Effector CD4-positive, alpha-beta T cell (primary cell): ENCODE measurements at regions not wholly inside any gene's neighbourhood (a gene's known extent, or its start where the extent isn't known, plus 50 kb on each side); places are given as distances from the start of the nearest gene placed in this dataset.

Experiments
- DNase-seq: peaks from one replicate; pipeline ENCODE4 v3.0.0-alpha.2; 2020

- no peak for DNase-seq
These were observed 254.7 kb upstream of the KLHL1 start for GRCh38 chr13:70362820-70363570.

DNA sequence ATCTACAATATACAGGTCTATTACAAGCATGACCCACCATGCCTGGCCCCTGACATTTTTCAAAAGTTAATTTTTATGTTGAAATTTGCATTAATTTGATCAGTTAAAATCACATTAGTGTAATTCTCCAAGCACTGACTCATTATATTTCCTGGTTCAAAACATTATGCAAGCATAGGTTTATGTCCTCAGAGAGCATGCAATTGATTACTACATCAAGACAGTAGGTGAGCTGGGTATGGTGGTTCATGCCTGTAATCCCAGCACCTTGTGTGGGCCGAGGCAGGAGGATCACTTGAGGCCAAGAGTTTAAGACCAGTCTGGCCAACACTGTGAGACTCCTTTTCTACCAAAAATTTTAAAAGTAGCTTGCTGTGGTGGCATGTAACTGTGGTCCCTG, 248.8 kb upstream of the KLHL1 start:
- no peak for DNase-seq

DNA sequence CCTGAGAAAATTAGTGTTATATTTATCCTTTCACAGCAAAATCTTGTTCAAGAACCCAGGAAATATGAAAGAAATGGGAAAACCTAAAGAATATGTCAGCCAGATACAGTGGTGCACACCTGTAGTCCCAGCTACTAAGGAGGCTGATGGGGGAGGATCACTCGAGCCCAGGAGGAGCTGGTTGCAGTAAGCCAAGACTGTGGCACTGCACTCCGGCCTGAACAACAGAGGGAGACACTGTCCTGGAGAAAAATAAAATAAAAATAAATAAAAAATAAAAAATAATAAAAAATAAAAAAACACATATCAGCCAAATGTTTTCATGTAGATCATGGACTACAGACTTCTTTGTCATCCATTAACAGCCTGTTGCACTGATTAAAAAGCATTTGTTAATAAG, 244.8 kb upstream of the KLHL1 start:
- no peak for DNase-seq

- DNase-seq: no peak
These were observed 239.8 kb upstream of the KLHL1 start for GRCh38 chr13:70347947-70348620.

DNA sequence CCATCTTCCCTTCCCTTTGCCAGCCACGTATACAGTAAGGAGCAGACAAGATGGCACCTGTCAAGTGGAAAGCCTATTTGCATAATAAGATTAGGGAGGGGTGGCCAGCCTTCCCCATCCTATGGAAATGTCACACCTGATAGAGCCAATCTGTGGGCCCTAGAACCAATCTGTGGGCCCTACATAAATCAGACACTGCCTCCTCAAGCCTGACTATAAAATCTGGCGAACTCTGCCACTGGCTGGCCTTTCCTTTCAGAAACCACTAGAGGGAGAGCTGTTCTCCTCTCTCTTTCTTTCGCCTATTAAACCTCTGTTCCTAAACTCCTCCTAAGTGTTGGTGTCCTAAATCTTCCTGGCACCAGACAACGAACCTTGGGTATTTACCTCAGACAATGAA, 231.5 kb upstream of the KLHL1 start:
- DNase-seq: no peak

- no peak for DNase-seq
These were observed 230.4 kb upstream of the KLHL1 start for GRCh38 chr13:70338609-70339008.

GRCh38 chr13:70336866-70337265, 228.6 kb upstream of the KLHL1 start:
- no peak for DNase-seq

GRCh38 chr13:70333752-70334151, 225.5 kb upstream of the KLHL1 start:
- DNase-seq: no peak

DNA sequence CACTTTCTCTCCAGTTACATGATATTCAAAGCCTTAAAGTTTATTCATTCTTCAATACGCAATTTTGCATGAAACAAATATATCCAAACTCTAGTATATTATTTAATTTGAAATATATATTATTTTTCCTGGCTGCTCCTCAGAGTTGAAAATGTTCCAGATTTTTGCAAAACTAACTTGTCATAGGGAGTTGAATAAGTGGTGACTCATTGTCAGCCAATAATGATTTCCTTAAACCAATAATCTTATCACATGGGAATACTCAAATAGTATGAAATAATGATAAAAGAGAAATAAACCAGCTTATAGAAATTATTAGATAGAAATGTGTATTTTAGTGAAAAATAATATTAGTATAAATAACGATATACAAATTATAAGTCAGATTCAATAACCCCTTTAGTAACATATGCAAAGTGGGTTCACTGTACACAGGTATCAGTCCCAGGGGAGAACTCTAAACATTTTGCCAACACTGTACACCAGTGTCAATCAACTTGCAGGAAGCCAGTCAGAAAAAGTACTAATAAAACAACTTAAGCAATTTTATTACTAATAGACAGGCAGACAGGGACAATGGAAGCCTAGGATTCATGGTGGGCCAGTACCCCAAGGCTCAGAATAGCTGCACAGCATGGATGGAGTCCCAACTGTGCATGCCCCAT, 222.6 kb upstream of the KLHL1 start:
- no peak for DNase-seq

DNA sequence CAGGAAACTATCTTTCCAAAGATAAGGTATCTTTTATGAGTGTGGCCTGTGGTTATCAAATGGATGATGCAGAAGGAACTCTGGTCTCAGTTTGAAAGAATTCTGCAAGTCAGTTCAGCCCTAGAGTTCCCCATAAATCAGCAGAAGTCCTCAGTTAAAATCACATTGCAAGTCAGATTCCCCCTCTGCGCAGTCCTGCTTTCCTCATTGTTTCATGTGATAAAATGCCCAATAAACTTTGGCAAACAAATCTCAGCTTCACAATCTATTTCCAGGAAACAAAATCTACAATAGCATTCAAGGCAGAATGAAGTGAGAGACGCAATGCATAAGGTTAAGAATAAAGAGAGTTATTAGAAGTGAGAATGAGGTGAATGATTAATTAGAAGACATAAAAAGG, 216.3 kb upstream of the KLHL1 start:
- DNase-seq: no peak

GRCh38 chr13:70311191-70311590, 202.9 kb upstream of the KLHL1 start:
- DNase-seq: no peak

DNA sequence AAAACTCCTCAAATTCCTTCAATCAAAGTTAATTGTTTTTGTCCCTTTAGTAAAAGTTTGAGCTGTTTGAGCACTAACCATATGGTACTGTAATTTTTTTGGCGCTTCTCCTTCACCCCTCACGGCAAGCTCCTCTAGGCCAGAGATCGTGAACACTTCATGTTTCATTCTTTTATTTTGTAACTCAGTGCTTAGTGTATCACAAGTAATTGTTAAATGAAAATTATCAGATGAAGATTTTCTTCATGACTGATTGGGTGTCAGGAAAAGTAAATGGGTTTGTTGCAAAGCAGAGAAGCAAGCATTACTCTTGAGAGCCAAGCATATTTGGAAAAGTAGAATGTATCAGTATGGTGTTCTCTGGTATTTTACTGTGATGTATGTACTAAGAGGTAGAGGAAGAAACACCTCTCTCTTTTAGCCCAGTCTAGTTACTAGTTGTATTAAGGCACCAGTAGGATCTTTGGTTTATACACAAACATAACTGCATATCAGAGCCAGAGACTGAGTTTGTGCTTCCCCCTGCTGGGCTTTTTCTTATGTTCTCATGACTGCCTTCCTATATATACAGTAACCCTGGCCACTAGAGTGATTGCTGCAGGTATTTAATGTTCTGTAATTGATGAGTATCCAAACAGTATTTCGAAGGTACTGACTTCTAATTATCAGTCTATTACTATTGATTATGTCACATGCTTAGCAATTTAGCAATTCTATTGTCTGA, 202.3 kb upstream of the KLHL1 start:
- DNase-seq: no peak

GRCh38 chr13:70297189-70297616, 189.0 kb upstream of the KLHL1 start:
- no peak for DNase-seq

DNA sequence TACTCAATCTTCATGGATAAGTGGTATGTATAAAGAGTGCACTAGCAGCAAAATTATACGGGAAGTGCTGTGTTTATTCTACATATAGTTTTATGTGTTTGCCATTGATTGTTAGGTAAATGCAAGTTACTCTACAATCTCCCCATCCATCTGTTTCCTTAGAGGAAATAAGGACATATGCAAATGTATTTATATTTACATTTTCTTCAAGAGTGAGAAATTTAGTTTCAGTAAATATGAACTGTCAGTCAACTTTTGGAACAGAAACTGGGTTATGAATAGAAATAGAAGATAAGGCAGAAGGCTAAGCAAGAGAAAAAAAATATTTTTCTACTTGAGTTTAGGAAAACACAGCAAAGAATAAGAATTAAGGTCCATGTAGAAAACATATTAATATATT, 176.1 kb upstream of the KLHL1 start:
- DNase-seq: no peak

GRCh38 chr13:70275841-70276240, 167.6 kb upstream of the KLHL1 start:
- no peak for DNase-seq

GRCh38 chr13:70255406-70255991, 147.2 kb upstream of the KLHL1 start:
- no peak for DNase-seq

DNA sequence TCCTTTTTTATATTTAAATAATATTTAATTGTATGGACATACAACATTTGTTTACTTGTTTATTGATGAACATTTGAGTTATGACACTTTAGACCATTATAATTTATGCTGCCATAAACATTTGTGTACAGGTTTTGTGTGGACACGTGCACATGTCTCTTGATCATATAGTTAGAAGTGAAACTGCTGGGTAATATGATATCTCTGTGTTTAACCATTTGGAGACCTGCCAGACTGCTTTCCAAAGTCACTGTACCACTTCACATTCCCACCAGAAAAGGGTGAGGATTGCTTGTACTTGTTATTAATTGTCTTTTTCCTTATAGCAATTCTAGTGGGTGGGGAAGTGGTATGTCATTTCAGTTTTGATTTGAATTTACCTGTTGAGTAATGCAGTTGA, 145.6 kb upstream of the KLHL1 start:
- no peak for DNase-seq

GRCh38 chr13:70253411-70253810, 145.2 kb upstream of the KLHL1 start:
- no peak for DNase-seq

- no peak for DNase-seq
These were observed 141.2 kb upstream of the KLHL1 start for GRCh38 chr13:70249332-70250064.

- DNase-seq: no peak
These were observed 128.9 kb upstream of the KLHL1 start for GRCh38 chr13:70237131-70237530.

DNA sequence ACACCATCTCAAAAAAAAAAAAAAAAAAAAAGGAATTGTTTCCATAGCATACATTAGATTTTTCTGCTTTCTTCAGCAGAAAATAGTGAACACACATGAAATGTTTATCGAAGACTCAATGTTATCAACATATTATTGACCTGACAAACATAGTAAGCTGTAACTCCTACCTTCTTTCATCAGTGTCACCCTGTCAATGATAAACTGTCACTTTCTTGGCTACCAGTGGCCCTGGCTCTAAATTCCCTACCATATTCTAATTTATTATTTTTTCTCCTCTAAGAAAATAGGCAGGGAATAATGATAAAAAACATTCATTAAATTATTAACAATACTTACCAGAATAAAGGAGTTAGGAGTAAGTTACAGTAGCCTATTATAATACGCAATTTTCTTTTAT, 127.3 kb upstream of the KLHL1 start:
- DNase-seq: no peak

- no peak for DNase-seq
These were observed 115.7 kb upstream of the KLHL1 start for GRCh38 chr13:70223911-70224310.
